ENCODE measurements at regions not wholly inside any gene's neighbourhood (a gene's known extent, or its start where the extent isn't known, plus 50 kb on each side); places are given as distances from the start of the nearest gene placed in this dataset.
"Not testable (repeated sequence)": the region's sequence is repeated elsewhere in the genome, so short reads cannot be mapped to it uniquely, and the experiment has no call there.

DNA sequence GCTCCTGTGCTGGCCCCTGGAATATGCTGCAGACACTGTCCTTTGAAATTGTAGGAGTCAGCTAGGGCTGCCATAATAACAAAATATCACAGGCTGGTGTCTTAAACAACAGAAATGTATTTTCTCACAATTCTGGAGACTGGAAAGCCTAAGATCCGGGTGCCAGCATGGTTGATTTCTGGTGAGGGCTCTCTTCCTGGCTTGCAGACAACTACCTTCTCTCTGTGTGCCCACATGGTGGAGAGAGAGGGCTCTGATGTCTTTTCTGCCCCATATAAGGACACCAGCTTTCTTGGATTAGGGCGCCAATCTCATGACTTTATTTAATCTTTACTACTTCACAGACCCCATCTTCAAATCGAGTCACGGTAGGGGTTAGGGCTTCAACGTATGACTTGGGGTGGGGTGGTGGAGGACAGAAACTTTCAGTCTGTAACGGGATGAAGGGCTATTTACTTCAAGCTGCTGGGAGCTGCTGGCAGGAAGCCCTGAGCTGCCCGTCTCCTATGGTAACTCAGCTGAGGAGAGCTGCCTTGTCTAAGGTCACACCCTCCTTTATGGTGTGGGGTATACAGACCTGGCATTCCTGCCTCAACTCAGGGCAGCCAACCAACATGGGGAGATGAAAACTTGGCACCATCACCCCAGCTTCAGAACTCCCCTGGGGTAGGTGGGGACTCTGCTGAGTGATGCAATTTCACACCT is 142.9 kb upstream of the ZBED5 start:
- no peak for DNase-seq

DNA sequence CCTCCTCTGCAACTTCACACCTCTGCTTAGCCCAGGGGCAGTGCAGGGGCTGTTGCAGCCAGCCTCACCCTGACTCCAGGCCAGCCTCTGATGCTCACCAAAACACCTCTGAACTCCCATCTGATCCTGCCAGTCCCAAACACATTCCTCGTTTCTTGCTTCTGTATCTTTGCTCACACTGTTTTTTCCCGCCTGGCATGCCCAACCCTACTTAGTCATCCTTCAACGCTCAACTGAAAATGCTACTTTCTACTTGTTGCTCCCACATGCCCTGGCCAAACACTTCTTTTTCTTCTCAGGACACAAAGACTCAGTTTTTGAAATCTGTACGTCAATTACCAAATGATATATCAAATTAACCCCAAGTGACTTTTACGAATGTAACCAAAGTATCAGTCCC is 140.8 kb upstream of the ZBED5 start:
- no peak for DNase-seq

DNA sequence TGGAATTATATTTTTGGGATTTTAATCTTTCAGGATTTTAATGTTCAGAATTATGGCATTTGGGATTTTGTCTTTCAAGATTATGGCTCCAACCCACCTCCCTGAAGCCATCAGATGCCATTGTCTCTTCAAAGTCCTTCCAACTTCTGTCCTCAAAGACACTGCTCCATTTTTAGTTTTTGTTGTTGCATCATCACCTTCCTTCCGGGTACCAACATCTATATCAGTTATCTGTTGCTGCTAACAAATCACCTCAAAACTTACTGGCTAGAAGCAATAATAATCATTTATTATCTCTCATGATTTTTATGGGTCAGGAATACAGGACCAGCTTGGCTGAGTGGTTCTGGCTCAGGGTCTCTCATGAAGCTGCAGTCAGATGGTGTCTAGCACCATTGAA is 138.8 kb upstream of the ZBED5 start:
- DNase-seq, result no peak

DNA sequence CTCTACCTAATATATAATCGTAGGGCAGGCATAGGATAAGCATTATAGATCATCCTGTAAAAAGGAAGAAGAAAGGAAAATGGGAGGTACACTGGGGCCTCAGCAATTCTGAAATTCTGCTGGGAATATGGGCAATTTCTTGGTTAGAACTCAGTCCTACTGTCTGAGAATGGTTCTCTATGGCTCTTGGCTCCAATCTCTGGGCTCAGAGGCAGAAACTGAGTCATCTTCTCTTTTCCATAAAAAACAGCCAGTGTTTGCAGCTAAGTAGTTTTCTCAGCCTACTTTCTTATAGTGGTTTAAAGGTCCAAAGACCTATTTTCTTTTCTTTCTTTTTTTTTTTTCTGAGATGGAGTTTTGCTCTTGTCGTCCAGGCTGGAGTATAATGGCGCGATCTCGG is 135.8 kb upstream of the ZBED5 start:
- no peak for DNase-seq

DNA sequence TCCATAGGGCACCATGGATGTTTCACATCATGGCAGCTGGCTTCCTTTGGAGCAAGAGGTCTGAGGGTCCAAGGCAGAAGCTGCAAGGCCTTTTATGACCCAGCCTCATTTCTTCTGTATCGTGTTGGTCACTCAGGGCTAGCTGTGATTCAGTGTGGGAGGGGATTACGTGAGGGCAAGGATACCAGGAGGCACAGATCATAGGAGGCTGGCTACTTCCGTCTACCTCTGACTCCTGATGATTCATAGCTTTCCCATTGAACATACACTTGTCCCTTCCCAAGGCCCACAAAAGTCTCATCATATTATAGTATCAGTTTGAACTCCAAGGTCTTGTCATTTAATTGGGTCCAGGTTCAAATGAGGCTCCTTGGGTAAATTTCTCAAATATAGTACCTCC is 135.3 kb upstream of the ZBED5 start:
- DNase-seq, result no peak

DNA sequence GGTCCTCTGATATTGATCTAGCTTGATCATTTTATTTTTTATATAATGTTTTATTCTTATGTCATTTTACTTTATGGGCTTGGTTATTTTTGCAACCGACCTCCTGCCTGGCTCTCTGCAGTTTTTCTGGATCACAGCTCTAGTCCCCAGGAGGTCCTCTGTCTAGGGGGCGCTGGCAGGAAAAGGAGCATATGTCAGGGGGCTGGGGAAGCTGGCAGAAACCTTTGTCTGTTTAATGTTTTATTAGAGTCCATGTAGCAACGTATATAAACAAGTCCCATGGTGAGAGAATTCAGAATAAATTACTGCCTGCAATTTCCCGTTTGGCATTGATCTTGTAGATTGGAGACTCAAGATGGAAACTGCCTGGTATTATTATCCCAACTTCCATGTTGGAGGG is 133.5 kb upstream of the ZBED5 start:
- no peak for DNase-seq

DNA sequence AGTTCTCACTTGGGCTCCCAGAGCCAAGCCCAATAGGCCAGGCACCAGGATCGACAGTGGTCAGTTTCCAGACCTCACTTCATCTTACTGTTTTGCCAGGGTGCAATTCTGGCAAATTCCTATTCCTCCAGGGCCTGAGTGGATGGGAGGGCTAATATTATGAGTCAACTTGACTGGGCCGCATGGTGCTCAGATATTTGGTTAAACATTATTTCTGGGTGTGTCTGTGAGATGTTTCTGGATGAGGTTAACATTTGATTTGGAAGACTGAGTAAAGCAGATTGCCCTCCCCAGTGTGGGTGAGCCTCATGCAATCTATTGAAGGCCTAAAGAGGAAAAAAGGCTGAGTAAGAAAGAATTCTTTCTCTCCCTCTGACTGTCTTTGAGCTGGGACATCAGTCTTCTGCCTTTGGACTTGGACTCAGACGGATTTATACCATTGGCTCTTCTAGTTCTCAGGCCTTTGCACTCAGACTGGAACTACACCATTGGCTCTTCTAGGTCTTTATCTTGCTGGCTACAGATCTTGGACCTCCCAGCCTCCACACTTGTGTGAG is 132.9 kb upstream of the ZBED5 start:
- DNase-seq, result no peak

DNA sequence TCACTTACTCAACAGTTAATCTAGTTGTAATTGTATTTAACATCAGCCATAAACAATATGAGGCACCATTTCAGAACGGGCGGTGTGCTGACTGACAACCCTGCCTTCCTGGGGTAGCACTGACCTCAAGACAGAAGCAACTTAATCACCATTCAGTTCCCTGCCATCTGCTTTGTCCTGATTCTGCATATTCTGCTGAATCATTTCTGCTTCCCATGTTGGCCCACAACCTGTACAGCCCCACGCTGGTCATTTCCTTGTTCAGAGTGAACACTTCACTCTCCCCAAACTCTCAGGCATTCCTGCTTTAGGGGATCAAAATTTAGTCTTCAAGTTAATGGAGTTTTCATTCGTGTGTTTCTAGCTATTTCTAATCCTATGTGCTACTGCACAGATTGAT is 132.3 kb upstream of the ZBED5 start:
- no peak for DNase-seq

DNA sequence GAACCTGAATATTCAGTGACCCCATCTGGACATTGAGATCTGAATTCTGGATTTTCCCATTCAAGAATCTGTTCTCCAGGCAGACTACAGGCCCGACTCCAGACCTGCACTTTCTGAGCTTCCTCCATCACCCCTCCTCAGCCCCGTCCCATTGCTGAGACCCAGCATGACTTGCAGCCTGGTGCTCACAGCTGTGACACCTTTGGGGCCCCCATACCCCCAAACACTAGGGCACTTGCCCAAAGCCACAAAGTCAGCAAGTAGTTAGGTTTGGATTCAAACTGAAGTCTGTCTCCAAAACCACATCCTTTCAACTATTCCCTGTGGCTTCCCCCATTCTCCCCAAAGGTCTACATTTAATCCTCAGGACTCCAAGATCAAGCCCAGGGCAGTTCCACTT is 128.2 kb upstream of the ZBED5 start:
- no peak for DNase-seq

DNA sequence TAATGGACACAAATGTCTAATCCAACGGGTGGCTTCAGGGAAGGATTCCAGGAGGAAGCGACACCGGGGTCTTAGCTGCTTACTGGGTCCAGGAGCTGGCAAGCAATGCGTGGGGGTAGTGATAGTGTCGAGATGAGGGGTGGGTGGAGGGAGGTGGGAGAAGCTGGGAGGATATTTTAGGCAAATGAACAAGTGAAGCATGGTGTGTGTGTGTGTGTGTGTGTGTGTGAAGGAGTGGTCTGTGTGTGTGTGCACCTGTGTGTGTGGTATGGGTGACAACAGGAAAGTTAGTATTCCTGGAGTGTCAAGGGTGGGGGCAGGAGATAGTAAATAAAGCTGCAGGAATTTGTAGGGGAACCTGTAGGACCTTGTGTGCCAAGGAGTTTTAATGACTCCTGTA is 126.9 kb upstream of the ZBED5 start:
- no peak for DNase-seq

DNA sequence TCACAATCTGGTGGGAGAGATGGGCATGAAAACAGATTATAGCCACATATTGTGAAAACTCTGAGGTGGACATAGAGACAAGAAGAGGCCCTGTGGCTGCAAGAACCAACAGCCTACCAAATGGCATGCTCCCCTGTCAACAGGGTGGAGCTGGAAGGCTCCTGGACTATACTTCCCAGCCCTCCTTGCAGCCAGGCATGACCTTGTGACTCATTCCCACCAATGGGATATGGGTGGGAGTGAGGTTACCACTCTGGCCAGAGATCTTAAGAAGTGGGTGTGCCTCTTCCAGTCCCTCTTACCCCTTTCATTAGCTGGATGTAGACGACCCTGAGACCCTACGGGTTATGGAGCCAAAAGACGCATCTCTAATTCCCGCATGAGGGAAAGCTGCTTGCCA is 126.4 kb upstream of the ZBED5 start:
- no peak for DNase-seq

DNA sequence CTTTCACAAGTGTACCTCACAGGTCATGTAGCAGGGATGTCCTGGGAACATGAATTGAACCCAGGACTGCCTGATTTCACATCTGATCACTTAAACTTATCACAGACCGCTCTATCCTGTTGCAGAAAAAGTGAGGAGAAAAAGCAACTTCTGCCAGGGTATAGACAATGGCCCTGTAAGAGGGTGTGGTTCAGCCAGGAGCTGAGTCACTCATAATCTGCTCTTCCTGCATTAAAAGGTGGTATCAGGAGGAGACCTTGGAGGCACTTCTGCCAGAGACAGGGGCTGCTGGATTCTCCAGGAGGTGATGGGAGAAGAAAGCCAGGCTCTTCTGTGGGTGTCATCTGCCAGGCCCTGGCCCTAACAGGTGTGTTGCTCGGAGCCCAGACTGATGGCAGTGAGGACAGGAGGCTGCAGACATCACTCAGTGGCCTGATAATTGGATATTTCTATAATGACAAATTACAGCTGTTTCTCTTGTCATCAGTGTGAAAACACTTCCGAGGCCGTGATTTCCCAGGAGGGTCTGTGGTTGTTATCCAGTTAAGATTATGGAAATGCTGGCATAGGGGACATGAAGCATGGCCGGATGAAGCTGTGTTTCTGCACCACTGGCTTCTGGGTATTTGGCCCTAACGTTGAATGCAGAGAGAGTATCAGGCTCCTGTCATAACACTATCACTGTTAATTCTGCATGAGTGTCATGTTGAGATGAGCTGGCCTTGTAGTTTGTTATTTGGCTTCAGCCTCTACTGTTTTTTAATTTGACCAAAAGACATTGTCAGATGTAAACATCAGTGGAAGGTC is 125.1 kb upstream of the ZBED5 start:
- no peak for DNase-seq

DNA sequence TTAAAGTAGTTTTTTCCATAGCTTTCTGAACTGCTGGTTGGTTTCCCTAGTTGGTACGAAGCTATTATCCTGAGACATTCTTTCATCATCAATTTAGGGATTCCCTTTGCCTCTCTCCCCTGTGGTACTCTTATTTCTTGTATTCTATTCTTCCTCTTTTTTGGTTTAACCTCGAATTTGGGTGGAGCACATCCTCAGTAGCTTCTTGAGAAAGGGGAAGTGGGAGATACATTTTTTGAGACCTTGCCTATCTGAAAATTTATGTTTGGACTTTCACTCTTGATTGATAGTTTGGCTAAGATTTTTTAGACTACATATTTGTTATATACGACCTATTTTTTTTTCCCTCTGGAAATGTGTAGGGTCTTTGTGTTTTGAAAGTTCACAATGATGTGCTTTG is 121.7 kb upstream of the ZBED5 start:
- DNase-seq, result no peak

DNA sequence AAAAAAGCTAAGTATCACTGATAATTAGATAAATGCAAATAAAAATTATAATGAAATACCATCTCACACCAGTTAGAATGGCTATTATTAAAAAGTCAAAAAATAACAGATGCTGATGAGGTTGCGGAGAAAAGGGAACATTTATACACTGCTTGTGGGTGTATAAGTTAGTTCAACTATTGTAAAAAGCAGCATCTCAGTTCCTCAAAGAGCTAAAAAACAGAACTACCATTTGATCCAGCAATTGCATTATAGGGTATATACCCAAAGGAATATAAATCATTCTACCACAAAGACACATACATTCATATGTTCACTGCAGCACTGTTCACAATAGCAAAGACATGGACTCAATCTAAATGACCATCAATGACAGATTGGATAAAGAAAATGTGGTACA is 120.3 kb upstream of the ZBED5 start:
- no peak for DNase-seq

DNA sequence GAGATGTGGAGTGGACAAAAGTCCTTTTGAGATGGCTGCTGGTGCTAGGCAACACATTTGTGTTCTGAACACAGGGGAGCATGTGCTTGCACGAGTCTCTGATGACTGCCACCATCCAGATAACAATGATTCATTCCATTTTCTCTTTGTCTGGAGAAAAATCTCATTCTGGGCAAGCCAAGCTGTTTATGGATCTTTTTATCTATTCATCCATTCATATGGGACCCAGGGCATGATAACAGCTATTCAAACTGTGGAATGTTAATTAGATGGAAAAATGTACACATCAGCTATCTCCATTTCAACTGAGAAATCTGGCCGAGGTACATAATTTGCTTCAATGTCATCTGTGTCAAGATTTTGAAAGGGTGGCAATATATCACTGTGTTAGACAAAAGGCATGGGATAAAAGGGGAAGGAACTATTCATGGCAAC is 117.5 kb upstream of the ZBED5 start:
- peak; percentile 71 to 75 for DNase-seq

DNA sequence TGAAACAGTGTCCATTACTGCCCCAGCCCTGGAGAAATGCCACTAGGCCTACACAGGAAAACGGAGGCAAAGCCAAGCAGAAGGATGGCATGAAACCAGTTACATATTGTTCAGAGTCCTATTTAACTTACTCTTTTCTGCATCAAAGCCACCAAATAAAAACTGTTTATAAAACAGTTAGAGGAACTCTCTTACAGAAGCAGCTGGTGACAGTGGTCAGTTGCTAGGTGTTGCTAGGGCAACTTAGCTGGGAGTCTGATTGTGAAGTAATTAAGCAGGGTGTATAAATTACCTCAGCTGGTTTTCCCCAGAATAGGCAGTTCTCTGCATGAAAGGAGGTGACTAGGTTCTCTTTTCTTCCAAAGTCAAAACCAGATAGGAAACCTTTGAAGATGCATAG is 115.6 kb upstream of the ZBED5 start:
- no peak for DNase-seq

DNA sequence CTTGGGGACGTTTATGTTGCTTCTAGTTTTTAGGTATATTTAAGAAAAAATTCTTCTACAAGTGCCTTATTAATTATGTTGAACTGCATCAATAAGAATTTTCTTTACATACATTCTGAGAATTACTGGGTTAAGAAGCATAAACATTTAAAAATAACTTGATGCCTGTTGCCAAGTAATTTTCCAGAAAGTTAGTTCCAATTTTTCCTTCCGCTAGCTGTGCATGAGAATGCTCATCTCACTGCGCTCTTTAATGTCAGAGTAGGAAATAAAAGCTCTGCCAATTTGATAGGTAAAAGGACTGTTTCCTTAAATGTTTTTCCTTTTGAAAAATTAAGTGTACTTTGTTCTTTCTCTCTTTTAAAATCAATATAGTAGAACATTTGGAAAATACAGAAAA is 113.1 kb upstream of the ZBED5 start:
- no peak for DNase-seq

DNA sequence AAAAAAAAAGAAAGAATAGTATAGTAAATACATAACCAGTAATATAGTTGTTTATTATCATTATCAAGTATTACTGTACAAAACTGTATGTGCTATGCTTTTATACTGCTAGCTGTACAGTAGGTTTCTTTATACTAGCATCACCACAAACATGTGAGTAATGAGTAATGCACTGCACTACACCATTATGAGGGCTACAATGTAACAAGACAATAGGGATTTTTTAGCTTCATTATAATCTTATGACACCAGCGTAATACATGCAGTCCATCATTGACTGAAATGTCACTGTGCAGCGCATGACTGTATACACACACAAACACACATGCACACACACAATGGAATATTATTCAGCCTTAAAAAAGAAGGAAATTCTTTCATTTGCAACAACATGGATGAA is 111.5 kb upstream of the ZBED5 start:
- no peak for DNase-seq

DNA sequence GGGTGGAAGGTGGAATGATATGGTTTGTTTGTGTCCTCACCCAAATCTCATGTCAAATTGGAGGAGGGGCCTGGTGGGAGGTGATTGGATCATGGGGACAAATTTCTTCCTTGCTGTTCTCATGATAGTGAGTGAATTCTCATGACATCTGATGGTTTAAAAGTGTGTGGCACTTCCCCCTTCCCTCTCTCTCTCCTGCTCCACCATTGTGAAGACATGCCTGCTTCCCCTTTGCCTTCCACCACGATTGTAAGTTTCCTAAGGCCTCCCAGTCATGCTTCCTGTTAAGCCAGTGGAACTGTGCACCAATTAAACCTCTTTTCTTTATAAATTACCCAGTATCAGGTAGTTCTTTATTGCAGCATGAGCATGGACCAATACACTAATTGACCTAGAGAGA is 99.0 kb upstream of the ZBED5 start:
- not testable (repeated sequence) for DNase-seq

DNA sequence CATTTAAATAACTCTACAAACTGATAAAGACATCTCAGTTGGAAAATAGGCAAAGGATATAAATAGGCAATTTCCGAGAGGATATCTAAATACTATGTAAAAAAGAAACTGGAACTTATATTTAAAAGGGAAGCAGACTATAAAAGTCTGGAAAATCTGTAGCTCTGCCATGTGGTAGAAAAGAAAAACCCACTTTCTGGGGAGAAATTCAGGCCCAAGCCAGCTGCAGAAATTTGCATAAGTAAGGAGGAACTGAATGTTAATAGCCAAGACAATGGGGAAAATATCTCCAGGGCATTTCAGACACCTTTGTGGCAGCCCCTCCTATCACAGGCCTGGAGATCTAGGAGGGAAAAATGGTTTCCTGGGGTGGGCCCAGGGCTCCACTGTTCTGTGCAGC is 97.8 kb upstream of the ZBED5 start:
- DNase-seq, result no peak

DNA sequence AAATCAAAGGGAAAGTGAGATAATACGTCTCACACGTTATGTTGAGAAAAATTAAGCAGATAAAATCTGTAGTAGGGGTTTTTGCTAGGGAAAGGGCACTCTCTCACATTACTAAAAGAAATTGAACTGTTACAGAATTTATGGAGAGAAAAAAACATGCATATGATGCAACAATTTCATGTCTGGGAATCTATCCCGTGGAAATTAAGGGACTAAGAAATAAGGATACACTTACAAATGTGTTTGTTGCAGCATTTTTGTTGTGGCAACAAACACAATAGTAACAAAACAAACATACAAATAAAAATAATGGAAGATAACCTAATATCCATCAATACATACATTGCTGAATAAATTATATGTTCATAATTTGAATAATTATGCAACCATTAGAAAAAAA is 96.3 kb upstream of the ZBED5 start:
- no peak for DNase-seq

DNA sequence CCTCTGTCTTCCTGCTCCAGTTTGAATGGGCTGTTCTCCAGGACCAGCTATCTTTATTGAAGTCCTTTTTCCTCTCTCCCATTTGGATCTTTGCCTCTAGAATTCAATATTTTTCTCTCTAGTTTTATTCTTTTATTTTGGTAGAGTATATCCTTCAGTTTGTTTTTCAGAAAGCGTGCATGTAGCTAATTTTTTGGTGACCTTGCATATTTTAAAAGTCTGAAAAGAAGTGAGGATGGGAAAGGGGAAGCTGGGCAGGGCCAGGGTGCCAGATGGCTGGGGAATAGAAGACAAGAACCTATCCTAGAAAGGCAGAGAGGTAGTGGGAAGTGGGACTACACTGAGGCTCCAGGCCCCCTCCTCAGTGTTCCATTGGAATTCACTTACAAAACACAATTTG is 95.0 kb upstream of the ZBED5 start:
- DNase-seq, result no peak

DNA sequence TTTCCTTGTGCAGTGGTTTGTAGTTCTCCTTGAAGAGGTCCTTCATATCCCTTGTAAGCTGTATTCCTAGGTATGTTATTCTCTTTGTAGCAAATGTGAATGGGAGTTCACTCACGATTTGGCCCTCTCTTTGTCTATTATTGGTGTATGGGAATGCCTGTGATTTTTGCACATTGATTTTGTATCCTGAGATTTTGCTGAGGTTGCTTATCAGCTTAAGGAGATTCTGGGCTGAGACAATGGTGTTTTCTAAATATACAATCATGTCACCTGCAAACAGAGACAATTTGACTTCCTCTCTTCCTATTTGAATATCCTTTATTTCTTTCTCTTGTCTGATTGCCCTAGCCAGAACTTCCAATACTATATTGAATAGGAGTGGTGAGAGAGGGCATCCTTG is 90.1 kb upstream of the ZBED5 start:
- DNase-seq, result not testable (repeated sequence)

DNA sequence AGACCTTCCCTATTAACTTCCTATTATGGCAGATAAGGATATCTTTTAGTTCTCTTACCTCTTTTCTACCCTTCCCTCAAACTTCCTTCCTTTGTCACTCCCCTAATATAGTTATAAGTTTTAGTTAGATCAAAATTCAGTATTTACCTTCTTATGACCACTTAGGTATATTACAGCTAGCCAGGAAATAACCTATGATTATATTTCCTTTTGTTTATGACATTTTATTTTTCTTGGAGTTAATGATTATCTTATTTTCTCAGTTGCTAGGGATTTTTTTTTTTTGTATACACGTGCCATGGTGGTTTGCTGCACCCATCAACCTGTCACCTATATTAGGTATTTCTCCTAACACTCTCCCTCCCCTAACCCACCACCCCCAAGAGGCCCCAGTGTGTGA is 88.2 kb upstream of the ZBED5 start:
- DNase-seq, result no peak

DNA sequence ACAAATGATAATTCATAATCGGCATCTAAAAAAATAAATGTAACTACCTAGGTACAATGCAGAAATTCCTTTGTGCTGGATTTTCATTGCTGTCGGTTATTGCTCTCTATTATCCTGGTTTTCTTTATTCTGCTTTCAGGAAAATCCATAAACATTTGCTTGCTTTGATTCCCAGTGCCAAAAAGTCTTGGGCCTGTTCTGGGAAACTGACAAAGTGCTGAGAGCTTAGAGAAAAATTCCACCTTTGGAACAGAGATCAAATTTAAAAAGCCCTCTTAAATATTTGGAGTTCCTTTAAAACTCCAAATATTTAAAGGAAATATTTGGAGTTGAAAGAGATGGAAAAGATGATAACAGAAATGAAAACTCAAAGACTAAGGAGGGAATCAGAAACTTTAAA is 87.3 kb upstream of the ZBED5 start:
- no peak for DNase-seq
